K562 (cell line): ENCODE measurements at regions not wholly inside any gene's neighbourhood (a gene's known extent, or its start where the extent isn't known, plus 50 kb on each side); places are given as distances from the start of the nearest gene placed in this dataset.

ENCODE experiments used
- IFI16 ChIP-seq: fragments of 250-450 bp; sonication (Bioruptor Pico); IDR thresholded peaks from 2 replicates; pipeline ENCODE4 v2.1.2; 2022; ENCODE audit warnings: mild to moderate bottlenecking, inconsistent platforms
- ZBTB26 ChIP-seq: fragments of 450-650 bp; formaldehyde crosslinking; IDR thresholded peaks from 2 replicates; pipeline ENCODE4 v1.4.0; 2022; ENCODE audit warnings: missing genetic modification characterization
- TF ChIP-seq, protein P1 (sequence below), 2 experiments: fragments of 450-650 bp in 1 of 2; sonication (generic) in 1 of 2; formaldehyde crosslinking in 1 of 2; IDR thresholded peaks; 2 replicates each; pipeline versions ENCODE4 v1.7.1 to v1.9.0; 2016 to 2022; ENCODE audit warnings: inconsistent platforms in 1 of 2, mild to moderate bottlenecking in 1 of 2, missing genetic modification reagents in 1 of 2
- TF ChIP-seq, protein P2 (sequence below): IDR thresholded peaks from 2 replicates; pipeline ENCODE4 v1.6.1; 2011; ENCODE audit warnings: borderline replicate concordance, low read depth, mild to moderate bottlenecking, moderate library complexity, low read length; ENCODE audit not compliant: insufficient read depth, poor library complexity, severe bottlenecking

DNA sequence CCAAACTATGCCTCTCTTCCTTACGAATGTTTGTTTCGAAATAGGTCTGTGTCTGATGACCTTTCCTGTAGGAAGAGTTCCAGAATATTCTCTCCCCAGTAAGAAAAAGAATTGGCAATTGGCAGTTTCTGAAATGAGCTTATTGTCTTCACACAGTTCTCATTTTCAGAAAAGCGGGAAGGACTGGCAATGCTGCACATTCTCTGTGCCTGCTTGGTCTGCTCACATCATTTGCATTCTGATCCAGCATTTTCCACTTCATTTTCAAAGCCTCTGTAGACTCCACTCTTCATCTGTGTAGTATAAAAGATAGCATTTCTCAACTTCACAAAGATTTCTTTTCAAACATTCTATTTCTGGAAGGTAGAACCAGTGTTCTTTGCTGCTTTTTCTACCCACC is 120.6 kb upstream of the CCDC112 start (continued):
- TF ChIP-seq, protein P1, sequence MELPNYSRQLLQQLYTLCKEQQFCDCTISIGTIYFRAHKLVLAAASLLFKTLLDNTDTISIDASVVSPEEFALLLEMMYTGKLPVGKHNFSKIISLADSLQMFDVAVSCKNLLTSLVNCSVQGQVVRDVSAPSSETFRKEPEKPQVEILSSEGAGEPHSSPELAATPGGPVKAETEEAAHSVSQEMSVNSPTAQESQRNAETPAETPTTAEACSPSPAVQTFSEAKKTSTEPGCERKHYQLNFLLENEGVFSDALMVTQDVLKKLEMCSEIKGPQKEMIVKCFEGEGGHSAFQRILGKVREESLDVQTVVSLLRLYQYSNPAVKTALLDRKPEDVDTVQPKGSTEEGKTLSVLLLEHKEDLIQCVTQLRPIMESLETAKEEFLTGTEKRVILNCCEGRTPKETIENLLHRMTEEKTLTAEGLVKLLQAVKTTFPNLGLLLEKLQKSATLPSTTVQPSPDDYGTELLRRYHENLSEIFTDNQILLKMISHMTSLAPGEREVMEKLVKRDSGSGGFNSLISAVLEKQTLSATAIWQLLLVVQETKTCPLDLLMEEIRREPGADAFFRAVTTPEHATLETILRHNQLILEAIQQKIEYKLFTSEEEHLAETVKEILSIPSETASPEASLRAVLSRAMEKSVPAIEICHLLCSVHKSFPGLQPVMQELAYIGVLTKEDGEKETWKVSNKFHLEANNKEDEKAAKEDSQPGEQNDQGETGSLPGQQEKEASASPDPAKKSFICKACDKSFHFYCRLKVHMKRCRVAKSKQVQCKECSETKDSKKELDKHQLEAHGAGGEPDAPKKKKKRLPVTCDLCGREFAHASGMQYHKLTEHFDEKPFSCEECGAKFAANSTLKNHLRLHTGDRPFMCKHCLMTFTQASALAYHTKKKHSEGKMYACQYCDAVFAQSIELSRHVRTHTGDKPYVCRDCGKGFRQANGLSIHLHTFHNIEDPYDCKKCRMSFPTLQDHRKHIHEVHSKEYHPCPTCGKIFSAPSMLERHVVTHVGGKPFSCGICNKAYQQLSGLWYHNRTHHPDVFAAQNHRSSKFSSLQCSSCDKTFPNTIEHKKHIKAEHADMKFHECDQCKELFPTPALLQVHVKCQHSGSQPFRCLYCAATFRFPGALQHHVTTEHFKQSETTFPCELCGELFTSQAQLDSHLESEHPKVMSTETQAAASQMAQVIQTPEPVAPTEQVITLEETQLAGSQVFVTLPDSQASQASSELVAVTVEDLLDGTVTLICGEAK (IDR thresholded peaks at IDR 0.05) = no peak
- TF ChIP-seq, protein P1 (CRISPR knock-in tag; IDR thresholded peaks at IDR 0.05) = no peak
- TF ChIP-seq, protein P2, sequence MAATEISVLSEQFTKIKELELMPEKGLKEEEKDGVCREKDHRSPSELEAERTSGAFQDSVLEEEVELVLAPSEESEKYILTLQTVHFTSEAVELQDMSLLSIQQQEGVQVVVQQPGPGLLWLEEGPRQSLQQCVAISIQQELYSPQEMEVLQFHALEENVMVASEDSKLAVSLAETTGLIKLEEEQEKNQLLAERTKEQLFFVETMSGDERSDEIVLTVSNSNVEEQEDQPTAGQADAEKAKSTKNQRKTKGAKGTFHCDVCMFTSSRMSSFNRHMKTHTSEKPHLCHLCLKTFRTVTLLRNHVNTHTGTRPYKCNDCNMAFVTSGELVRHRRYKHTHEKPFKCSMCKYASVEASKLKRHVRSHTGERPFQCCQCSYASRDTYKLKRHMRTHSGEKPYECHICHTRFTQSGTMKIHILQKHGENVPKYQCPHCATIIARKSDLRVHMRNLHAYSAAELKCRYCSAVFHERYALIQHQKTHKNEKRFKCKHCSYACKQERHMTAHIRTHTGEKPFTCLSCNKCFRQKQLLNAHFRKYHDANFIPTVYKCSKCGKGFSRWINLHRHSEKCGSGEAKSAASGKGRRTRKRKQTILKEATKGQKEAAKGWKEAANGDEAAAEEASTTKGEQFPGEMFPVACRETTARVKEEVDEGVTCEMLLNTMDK = no peak
- TF ChIP-seq IFI16 (CRISPR knock-in tag) (no peak), ZBTB26 (CRISPR knock-in tag) (no peak)
